ENCODE measurements at regions not wholly inside any gene's neighbourhood (a gene's known extent, or its start where the extent isn't known, plus 50 kb on each side); places are given as distances from the start of the nearest gene placed in this dataset.

DNA sequence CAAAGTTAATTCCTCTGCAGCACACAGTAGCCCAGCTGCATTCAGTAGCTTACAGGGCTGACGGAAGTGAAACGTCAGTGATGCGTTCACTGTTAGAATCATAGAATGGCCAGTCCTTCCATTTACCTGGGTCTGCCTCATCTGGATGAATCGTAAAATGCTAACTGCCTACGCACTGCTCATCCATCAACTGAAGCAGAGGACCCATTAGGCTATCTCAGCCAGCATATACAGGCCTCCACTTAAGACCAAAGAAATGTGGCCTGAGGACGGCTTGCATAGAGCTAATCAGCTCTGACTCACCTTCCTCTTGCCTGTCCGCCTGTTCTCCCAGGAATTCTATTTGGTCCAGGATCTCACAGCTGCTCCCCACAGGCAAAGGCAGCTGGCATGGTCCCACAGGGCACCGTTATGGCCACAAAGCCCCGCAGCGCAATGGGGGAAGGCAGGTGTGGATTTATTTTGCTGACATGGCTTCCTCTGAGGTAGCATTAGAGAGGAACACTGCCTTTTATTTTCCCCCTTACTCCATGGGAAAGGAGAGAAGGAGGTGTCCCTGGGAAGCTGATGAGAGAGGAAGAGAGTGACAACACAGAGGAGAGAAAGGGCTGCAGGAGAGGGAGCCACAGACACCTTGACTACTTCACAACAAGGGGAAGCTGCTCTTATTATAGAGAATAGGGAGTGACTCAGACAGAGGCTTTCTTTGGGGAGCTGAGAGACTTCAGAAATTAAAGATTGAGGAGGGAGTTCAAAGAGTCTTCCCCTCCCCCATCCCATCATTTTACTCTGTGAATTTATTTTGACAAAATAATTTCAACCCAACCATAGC lies 177.6 kb downstream of the HHIPL2 start:
- intact Hi-C loops (cut with DNase I, micrococcal nuclease), result no loop called here
- ATAC-seq (no peak), DNase-seq (no peak)
- H3K4me3 ChIP-seq, result no peak overlapping the region
- TF ChIP-seq, protein P1, sequence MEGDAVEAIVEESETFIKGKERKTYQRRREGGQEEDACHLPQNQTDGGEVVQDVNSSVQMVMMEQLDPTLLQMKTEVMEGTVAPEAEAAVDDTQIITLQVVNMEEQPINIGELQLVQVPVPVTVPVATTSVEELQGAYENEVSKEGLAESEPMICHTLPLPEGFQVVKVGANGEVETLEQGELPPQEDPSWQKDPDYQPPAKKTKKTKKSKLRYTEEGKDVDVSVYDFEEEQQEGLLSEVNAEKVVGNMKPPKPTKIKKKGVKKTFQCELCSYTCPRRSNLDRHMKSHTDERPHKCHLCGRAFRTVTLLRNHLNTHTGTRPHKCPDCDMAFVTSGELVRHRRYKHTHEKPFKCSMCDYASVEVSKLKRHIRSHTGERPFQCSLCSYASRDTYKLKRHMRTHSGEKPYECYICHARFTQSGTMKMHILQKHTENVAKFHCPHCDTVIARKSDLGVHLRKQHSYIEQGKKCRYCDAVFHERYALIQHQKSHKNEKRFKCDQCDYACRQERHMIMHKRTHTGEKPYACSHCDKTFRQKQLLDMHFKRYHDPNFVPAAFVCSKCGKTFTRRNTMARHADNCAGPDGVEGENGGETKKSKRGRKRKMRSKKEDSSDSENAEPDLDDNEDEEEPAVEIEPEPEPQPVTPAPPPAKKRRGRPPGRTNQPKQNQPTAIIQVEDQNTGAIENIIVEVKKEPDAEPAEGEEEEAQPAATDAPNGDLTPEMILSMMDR (IDR thresholded peaks at IDR 0.05), result no peak
- no peaks in the 10 kb centered on the region for H3K36me3 ChIP-seq (ENCODE audit: low read depth)
- no peaks in the 10 kb centered on the region for H3K9me3 ChIP-seq
- no peaks in the 10 kb centered on the region for H3K4me1 ChIP-seq (ENCODE audit: low read depth)

DNA sequence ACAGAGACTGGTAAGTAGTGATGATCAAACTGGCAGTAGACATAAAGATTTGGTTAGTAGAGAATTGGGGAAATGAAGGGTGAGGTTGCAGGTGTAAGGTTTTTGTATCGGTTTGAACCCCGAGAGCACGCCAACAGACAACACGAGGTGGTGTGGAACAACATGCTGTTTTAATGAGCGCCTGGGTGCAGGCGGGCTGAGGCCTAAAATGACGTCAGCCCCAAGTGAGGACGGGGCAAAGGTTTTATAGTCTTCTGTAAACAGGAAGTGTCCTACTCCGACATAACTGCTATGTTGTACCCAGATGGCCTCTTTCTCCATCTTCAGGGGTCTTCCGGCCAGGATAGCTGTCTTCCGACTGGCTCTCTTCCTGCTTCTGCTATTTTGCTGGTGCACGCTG lies 178.8 kb downstream of the HHIPL2 start:
- TF ChIP-seq, protein P1 (IDR thresholded peaks at IDR 0.05), result no peak
- Histone ChIP-seq H3K4me3 (no peak overlapping the region), H3K9me3 (no peaks in the 10 kb centered on the region), H3K4me1 (ENCODE audit: low read depth) (no peaks in the 10 kb centered on the region), H3K36me3 (ENCODE audit: low read depth) (no peaks in the 10 kb centered on the region)
- DNase-seq, result no peak
- no peak for ATAC-seq
- intact Hi-C loops (cut with DNase I, micrococcal nuclease), result no loop called here

DNA sequence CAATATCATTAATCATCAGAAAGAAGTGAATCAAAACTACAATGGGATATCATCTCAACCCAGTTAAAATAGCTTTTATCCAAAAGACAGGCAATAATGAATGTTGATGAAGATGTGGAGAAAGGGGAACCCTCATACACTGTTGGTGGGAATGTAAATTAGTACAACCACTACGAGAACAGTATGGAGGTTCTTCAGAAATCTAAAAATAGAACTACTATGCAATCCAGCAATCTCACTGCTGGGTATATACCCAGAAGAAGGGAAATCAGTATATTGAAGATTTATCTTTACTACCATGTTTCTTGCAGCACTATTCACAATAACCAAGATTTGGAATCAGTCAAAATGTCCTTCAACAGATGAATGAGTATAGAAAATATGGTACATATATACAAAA lies 189.8 kb downstream of the HHIPL2 start:
- Histone ChIP-seq H3K4me1 (ENCODE audit: low read depth) (no peaks in the 10 kb centered on the region), H3K9me3 (no peaks in the 10 kb centered on the region), H3K4me3 (no peak overlapping the region), H3K36me3 (ENCODE audit: low read depth) (no peaks in the 10 kb centered on the region)
- DNase-seq (no peak), ATAC-seq (no peak)
- intact Hi-C loops (cut with DNase I, micrococcal nuclease), result no loop called here
- TF ChIP-seq, protein P1 (IDR thresholded peaks at IDR 0.05), result no peak

DNA sequence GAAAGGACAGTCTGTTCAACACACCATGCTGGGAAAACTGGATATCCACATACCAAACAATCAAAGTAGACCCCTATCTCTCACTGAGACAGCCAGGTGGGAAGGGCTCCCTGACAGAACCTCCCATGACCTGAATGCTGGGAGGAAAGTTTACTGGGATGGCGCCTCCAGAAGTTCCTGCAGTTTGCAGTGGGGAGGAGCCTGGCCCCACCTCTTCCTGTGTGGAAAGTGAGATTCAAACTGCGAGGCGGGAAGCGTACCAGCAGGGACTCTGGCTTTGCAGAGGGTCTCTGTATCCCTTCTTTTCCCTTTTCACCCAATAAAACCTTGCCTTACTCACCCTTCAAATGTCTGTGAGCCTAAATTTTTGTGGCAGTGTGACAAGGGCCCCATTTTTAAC lies 190.7 kb downstream of the HHIPL2 start:
- no peak for ATAC-seq
- intact Hi-C loops (cut with DNase I, micrococcal nuclease), result no loop called here
- TF ChIP-seq, protein P1 (IDR thresholded peaks at IDR 0.05), result no peak
- DNase-seq, result no peak
- H3K4me1 ChIP-seq (ENCODE audit: low read depth), result no peaks in the 10 kb centered on the region
- no peaks in the 10 kb centered on the region for H3K36me3 ChIP-seq (ENCODE audit: low read depth)
- no peaks in the 10 kb centered on the region for H3K9me3 ChIP-seq
- H3K4me3 ChIP-seq, result no peak overlapping the region

DNA sequence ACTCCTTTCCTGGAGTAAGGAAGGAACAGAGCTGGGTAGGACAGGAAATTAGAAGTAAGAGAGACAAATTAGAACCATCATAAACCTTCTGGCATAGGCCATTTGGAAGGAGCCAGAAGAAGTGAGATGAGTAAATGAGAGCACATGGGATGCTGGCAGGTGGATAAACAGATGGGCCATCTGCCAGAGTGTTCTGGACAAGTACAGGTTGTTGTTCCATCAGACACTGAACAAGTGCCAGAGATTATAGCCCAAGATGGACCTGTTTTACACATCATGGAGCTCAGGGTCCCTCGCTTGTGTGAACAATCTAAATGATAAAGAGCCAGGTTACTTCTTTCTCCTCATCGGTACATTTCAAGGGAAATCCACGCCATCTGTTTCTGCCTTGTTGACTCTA lies 200.3 kb downstream of the HHIPL2 start:
- Histone ChIP-seq H3K9me3 (no peaks in the 10 kb centered on the region), H3K4me1 (ENCODE audit: low read depth) (no peaks in the 10 kb centered on the region), H3K4me3 (no peak overlapping the region), H3K36me3 (ENCODE audit: low read depth) (no peaks in the 10 kb centered on the region)
- intact Hi-C loops (cut with DNase I, micrococcal nuclease), result no loop called here
- TF ChIP-seq, protein P1 (IDR thresholded peaks at IDR 0.05), result no peak
- ATAC-seq (no peak), DNase-seq (no peak)

Measured in mucosa of descending colon (tissue), 3 donors.